Omental fat pad (tissue), 3 donors: ENCODE measurements at regions not wholly inside any gene's neighbourhood (a gene's known extent, or its start where the extent isn't known, plus 50 kb on each side); places are given as distances from the start of the nearest gene placed in this dataset.

Experiments
- ATAC-seq: fragments of 150-250 bp; one replicate; pipeline ENCODE4 v1.9.1; 2016; ENCODE audit warnings: mild to moderate bottlenecking, moderate library complexity; ENCODE audit not compliant: low FRiP score
- DNase-seq: peaks from one replicate; pipeline ENCODE4 v3.0.0-alpha.2; 2019; ENCODE audit warnings: low spot score
- TF ChIP-seq, protein P1 (sequence below), 3 donors: fragments of 450-650 bp; IDR thresholded peaks; one replicate each; pipeline ENCODE4 v1.5.1; 2016 to 2017; ENCODE audit warnings: antibody characterized with exemption in 3 of 3, mild to moderate bottlenecking in 3 of 3, moderate library complexity in 2 of 3

DNA sequence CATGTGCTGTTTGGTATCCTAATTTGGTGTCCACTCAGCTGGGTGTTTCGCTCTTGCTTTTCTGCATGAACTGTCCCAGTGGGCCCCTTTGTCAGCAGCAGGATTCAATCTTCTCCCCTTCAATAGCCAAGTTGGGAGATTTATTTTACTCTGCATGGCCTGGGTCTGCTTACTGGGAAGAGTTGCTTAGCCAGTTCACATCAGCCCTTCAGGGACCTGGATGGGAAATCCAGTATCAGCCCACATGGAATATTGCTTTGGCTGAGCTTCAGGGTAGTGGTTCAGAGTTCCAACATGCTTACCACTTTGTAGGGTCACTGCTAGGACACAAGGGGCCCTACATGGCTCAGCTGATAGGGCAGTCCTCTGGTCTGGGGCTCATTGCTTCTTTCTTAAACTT, 93.0 kb upstream of the BOC start:
- DNase-seq (no peak), ATAC-seq (no peak)
- TF ChIP-seq, protein P1, sequence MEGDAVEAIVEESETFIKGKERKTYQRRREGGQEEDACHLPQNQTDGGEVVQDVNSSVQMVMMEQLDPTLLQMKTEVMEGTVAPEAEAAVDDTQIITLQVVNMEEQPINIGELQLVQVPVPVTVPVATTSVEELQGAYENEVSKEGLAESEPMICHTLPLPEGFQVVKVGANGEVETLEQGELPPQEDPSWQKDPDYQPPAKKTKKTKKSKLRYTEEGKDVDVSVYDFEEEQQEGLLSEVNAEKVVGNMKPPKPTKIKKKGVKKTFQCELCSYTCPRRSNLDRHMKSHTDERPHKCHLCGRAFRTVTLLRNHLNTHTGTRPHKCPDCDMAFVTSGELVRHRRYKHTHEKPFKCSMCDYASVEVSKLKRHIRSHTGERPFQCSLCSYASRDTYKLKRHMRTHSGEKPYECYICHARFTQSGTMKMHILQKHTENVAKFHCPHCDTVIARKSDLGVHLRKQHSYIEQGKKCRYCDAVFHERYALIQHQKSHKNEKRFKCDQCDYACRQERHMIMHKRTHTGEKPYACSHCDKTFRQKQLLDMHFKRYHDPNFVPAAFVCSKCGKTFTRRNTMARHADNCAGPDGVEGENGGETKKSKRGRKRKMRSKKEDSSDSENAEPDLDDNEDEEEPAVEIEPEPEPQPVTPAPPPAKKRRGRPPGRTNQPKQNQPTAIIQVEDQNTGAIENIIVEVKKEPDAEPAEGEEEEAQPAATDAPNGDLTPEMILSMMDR (IDR thresholded peaks at IDR 0.05): no peak

DNA sequence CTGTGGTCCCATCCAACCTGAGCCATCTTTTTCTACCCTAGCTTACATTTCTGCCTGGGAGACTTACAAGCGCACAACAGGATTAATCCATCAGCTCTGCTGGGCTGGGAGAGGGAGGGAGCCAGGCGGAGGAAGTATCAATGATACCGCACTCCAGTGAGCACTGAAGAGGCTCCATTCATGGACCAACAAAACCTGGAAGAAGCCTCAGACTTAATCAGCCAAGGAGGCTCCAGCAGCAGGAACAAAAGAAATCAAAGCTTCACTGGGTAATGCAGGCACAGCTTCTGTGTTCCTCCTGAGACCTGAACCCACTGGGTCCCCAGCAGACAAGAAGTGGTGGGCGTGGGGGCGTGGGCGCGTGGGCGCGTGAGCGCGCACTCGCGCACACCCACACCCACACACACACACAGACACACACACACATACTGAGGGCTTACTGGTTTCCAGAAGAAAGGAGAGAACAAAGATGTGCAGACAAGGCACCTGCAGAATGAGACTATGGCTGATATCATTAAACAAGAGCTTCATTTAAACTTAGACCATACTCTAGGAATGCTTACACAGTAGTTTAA, 87.0 kb upstream of the BOC start:
- TF ChIP-seq, protein P1 (IDR thresholded peaks at IDR 0.05): no peak
- ATAC-seq: no peak

DNA sequence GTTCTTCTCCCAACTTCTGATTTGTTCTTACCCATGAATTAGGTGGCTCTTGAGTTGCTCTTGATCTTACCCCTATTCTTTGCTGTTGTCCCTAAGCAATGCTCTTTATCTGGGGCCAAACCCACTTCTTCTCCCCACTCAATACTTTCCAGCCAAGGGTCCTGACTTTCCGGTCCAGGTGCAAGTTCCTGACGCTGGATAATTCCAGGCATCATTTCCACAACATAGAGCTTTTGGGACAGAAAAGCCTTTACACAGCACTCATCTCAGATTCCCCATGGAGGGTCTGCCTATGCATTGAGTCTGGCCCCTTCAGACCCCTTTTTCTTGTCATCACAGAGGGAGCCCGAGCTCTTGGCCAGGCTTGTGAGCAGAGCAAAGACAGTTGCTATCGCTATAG, 85.4 kb upstream of the BOC start:
- TF ChIP-seq, protein P1 (IDR thresholded peaks at IDR 0.05): no peak
- no peak for DNase-seq
- no peak for ATAC-seq

More for the DNA sequence above, 87.0 kb upstream of the BOC start:
- DNase-seq: no peak

DNA sequence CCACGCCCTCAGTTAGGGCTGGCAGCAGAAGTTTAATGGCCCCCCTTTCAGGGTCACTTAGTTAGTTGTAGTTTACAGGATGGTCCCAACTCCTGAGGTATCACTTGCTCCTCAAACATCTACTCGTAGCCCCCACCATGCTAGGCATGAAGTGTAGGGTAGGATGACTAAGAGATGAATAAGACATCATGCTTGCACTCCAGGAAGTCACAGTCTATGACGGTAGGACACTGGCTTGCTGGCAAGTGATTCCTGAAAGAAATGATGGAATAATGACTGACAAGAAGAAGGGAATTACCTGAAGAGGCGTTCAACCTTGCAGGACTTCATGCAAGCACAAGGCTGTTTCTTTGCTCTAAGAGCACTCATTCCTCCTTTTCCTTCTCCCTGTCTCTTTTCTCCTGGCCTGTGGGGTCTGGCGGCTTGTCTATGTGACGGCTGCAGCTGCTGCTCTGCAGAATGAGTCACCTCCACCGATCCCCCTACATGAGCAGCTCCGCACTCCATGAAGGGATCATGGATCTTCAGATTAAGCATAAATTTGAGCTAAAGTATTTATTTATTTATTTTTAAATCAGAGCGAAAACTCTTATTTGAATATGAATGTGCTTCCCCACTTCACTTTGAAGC, 82.9 kb upstream of the BOC start:
- DNase-seq: no peak
- TF ChIP-seq, protein P1 (IDR thresholded peaks at IDR 0.05): no peak
- no peak for ATAC-seq

DNA sequence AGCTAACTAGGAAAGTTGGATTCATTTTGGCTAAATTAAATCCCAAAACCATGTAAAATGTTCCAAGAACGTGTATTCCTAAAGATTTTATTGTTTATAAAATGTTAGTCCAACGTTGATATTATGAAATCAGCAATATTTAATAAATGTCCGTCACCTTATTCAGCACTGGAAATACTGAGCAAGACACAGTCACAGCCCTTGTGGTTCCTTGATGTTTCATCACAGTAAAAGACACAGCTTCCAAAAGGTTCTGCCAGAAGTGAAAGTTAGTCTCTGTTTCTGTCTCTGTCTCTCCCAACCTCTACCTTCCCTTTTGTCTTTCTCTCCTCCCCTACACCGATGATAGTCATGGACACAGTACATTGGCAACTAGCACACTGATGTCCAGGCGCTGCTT, 82.2 kb upstream of the BOC start:
- TF ChIP-seq, protein P1 (IDR thresholded peaks at IDR 0.05): no peak
- DNase-seq (no peak), ATAC-seq (peak; percentile 27)

DNA sequence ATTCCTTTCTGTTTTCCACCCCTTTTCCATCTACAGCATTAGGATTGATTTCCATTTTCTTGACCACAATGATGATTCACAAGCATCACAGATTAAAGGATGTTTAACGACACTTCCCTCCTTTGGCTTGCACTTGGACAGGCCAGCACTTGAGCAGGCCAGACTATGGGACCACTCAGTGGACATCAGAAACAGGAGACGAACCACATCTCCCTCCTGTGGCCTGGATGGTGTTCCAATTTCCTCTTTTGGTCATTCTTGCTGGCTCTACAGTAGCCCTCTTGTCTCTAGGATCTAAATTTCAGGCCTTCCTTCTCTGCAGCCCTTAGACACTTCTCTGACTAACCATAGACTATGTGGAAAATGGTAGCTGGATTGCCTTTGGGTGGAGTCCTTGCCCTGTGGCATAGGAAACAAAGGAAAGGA, 78.8 kb upstream of the BOC start:
- ATAC-seq (no peak), DNase-seq (no peak)
- TF ChIP-seq, protein P1 (IDR thresholded peaks at IDR 0.05): no peak

DNA sequence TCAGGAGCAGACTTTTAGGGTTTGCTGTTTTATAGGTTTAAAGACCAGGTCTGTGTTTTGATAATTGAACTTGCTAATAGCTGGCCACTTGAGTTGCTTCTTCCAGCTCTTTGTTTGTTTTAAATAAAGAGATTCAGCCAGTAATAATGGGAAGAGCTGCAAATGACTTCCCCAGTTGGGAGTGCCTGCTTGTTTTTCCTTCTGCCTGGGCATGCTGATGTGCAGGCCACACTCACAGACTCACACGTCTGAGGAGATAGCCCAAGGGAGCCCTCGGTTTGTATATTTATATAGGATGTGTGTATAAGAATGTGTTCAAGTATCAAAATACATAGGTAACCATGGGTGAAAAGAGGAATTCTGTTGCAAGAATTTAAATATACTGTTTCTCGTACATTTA, 78.2 kb upstream of the BOC start:
- no peak for DNase-seq
- ATAC-seq: no peak
- TF ChIP-seq, protein P1 (IDR thresholded peaks at IDR 0.05): no peak
